ENCODE measurements at regions not wholly inside any gene's neighbourhood (a gene's known extent, or its start where the extent isn't known, plus 50 kb on each side); places are given as distances from the start of the nearest gene placed in this dataset.

GRCh38 chr11:29296680-29297079 is 720.1 kb downstream of the KCNA4 start:
- DNase-seq: no peak

- peak; percentile 7 for DNase-seq
Measured at GRCh38 chr11:29293825-29294224, 723.0 kb downstream of the KCNA4 start.

DNA sequence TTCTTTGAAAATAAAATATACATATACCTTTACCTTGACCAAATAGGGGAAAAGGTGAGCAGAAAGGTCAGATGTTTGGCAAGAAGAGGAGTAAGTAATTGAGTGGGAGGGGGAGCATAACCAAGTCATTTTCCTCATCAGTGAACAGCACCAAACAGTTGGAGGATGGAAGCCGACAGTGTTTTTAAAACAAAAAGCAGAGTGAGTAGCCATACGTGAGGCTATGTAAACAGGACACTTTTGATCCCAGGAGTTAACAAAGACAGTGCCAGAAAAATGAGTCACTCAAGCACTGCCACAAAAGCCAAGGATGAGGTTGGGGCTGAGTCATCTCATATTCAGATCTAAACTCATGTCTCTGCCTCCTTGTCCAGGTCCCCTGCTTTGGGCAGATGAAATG is 734.7 kb downstream of the KCNA4 start:
- no peak for DNase-seq

- DNase-seq: no peak
Measured at GRCh38 chr11:29281271-29281777, 735.5 kb downstream of the KCNA4 start.

DNA sequence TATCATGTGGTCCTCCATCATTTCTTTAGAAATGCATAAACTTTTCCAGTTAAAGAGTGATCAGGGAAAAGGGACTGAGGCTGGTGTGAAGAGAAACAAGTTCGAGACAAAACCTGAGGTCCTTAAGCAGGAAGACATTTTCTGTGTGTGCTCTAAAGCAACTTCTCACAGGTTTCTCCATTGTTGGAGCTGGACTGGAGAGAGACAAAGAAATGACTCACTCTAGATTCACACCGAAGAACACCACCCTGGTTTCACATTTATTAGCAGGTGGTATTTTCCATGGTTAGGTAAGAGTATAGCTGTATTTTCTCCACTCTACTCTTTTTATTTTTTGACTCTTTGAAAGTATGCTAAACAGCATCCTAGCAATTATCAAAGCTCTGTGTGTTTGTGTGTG is 736.4 kb downstream of the KCNA4 start:
- DNase-seq: no peak

DNA sequence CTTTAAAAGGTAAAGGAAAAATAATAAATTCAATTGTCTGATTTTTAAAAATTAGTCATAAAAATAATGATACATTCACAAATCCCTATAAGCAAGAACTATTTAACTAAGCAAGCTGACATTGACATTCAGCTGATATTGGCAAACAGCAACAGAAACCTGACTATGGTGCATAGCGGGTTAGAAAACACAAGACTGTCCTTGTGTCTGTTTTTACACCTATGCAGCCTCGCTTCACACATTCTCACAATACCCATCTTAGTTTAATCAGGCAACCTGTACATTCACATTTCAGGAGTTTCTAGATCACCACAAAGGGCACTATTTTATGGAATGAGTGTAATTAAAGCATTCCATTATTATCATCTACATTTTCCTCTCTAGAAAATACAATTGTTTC is 737.1 kb downstream of the KCNA4 start:
- no peak for DNase-seq

DNA sequence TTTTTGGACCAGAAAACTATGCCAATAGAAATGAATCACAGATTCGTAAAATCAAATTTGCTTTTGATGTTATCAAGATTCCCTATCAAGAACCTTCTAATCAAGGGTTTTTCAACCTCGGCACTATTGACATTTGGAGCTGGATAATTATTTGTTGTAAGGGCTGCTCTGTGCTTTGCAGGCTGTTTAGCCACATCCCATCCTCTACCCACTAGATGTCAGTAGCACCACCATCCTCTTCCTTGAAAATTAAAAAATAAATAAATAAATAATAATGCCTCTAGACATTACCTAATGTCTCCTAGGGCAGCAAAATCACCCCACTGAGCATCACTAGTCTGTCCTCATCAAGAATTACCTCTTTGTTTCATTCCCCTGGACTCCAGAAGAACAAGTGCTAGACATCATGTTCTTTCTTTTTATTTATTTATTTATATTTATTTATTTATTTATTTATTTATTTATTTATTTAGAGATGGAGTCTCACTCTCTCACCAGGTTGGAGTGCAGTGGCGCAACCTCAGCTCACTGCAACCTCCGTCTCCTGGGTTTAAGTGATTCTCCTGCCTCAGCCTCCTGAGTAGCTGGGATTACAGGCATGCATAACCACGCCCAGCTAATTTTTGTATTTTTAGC is 744.7 kb downstream of the KCNA4 start:
- no peak for DNase-seq

DNA sequence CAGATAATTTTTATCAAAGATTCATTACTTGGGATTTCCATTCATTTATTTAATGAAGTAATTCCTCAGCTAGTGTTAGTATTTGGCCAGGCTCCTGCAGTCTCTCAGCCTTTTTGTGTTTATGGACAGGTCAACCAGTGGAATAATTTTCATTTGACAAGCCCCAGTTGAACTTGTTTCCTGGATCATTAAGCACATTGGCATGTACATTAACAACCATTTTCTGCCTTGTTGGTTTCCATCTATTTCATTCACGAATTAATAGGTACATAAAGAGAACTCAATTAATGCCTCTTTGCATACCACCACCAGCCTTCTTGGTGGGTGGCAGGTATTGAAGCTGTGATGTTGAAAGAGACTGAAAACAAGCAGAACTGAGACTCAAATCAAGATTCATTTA is 745.2 kb downstream of the KCNA4 start:
- DNase-seq: no peak

DNA sequence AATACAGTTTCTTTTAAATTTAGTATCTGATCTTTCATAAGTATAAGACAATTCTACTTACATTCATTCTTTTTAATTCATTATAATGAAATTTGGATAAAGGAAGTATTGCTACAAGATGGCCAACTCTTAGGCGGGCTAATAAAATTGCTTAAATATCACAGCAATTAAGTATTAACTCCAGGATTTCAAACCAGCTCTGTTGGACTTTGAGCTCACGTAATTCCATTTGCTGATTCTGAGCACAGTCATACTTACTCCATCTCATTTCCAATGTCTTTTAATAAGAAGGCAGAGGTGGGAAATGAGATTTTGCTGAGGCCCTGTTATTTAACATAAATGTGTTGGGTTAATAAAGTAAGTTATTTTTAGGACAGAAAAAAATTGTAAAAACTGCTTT is 748.1 kb downstream of the KCNA4 start:
- no peak for DNase-seq

DNA sequence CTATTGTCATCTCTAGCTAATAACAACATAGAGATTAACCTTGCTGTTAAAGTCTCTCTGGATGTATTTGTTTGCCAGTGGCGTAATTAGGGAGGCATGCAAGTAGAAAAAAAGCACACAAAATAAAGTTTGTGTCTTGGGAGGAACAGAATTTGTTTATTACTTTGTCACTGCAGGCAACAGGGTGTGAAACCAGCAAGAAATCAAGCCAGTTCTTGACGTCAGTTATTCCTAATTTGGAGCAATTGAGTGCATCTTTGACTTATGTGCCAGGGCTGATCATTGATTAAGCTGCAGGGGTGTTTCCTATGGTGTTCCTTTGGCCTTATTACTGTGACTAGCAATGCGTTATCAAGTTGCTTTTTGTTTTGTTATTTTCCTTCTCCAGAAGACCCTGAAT is 751.0 kb downstream of the KCNA4 start:
- no peak for DNase-seq

DNA sequence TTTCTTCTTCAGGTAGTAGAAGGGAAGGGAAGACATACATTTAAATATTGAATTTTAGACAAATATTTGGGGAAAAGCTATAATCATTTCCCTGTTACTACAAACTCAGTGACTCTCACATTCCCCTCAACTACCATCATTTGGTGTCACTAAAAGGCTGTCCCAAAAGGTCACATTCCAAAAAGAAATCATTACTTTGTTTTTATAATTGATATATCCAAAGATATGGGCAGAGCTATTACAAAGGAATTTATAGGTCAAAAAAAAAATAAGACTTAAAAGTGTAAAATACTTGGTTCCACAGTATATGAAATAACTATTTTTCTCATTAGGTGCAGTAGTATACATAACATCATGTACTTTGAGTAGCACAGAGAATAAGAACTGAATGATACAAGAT is 751.4 kb downstream of the KCNA4 start:
- DNase-seq: no peak

GRCh38 chr11:29263971-29264682 is 752.7 kb downstream of the KCNA4 start:
- no peak for DNase-seq

- no peak for DNase-seq
Measured at GRCh38 chr11:29261831-29262230, 755.0 kb downstream of the KCNA4 start.

DNA sequence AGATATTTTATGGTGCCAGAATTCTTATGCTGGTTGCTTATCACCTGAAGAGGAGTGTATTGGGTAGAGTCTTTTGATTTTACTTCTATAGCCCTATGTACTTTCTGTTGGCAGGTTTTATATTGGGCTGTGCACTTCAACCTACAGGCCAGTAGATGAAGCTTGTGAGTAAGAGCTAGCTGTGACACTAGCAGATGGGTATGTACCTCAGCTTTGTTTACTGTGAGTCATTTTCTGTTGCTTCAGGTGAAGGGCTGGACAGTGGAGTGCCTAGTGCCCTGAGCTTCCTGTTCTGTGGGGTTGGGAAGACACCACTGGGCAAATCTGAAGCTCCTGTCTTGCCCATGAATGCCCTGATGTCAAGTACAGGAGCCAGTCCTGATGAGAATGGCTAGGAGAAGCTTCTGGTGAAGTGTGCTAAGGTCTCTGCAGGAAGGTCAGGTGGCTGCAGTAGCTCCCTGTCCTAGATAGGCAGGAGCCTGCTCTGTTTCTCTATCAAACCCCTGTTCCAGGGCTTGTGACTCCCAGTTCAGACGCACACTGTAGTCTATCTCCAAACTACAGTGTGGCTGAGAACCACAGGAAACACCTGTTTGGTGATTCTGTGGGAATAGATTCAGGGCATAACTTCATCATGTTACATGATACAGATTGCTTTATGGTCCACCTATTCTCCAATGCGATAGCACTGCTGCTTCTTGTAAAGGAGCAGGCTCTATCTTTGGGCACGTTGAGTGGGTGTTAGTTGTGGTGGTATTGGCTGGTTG is 755.7 kb downstream of the KCNA4 start:
- DNase-seq: no peak

- no peak for DNase-seq
Measured at GRCh38 chr11:29258411-29258810, 758.4 kb downstream of the KCNA4 start.

DNA sequence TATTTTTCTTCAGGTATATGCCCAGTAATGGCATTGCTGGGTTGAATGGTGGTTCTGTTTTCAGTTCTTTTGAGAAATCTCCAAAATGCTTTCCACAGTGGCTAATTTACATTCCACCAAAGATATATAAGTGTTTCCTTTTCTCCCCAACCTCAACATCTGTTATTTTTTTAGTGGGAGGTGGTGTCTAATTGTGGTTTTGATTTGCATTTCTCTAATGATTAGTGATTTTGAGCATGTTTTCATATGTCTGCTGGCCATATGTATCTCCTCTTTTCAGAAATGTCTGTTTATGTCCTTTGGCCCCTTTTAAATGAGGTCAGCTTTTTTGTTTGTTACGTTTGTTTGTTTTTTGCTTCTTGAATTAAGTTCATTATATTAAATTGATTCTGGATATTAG is 760.2 kb downstream of the KCNA4 start:
- DNase-seq: no peak

DNA sequence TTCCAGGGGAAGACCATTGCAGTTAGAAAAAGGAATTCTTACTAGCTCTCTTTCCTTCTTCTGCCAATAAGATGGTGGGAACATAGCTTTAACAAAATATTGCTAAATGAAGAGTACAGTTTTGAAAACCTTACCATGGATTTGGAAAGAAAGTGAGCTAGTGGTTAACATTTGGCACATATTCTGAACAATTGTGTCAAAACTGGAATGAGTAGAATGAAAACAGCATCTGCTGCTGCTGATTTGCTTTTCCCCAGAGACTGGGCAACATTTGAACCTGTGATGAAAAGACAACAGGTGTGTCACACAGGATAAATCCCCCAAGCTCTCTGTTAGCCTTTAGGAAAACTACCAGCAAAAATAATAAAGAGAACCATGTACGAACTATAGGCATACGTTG is 761.4 kb downstream of the KCNA4 start:
- DNase-seq: no peak

DNA sequence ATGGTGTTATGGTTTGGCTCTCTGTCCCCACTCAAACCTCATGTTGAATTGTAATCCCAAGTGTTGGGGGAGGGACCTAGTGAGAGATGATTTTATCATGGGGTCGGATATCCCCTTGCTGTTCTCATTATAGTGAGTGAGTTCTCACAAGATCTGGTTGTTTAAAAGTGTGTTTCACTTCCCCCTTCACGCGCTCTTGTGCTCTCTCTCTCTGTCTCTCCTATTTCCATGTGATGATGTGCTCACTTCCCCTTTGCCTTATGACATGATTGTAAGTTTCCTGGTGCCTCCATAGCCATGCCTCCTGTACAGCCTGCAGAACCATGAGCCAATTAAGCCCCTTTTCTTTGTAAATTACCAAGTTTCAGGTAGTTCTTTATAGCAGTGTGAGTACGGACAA is 765.1 kb downstream of the KCNA4 start:
- no peak for DNase-seq

DNA sequence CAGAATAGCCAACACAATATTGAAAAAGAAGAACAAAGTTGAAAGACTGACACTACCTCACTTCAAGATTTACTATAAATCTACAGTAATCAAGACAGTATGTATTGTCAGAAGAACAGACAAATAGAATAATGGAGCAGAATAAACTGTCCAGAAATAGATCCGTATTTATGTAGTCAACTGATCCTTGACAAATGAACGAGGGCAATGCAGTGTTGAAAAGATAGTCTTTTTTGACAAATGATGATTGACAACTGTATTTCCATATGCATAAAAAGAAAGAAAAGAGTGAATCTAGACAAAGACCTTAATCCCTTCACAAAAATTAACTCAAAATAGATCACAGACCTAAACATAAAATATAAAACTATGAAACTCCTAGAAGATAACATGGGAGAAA is 767.1 kb downstream of the KCNA4 start:
- no peak for DNase-seq

- no peak for DNase-seq
Measured at GRCh38 chr11:29244355-29244754, 772.5 kb downstream of the KCNA4 start.

DNA sequence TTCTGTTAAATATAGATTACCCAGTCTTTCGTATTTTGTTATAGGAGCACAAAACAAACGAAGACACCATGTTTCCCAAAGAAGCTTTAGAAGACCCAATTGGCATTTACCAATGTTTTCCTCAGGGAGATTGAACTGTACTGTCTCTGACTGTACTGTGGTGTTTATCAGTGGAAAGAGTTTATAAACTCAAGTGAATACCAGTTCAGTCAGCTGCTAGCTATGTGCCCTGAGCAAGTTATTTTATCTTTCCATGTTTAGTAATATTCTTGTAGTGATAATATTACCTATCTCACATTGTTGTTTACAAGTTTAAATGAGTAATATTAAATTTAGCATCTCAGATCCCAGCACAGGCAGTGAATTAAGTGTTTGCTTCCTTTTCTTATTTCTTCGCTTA is 773.2 kb downstream of the KCNA4 start:
- no peak for DNase-seq

DNA sequence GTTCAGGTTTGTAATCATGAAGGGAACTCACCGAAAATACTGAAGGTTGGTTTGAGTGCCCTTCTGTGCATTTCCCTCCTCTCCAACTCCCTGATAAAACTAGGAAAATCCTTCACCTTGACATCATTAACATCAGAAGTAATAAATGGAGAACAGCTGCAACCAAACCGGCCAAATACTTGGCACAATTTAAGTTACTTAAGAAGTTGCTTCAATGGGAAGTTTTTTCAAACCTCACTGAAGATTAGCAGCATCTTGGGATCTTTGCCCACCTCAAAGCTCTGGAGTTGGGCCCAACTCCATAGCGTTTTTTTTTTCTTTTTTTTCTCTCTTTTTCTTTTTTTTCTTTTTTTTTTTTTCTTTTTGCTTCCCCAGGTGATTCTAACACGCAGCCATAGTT is 784.8 kb downstream of the KCNA4 start:
- no peak for DNase-seq

GRCh38 chr11:29231586-29231985 is 785.2 kb downstream of the KCNA4 start:
- no peak for DNase-seq

- DNase-seq: no peak
Measured at GRCh38 chr11:29227811-29228210, 789.0 kb downstream of the KCNA4 start.
